Hematopoietic multipotent progenitor cell treated with erythropoietin and hydrocortisone succinate and interleukin-3 and kit ligand, for 8 days (in vitro differentiated cells): ENCODE measurements at regions not wholly inside any gene's neighbourhood (a gene's known extent, or its start where the extent isn't known, plus 50 kb on each side); places are given as distances from the start of the nearest gene placed in this dataset.

Source experiments
- DNase-seq: peaks from one replicate; pipeline ENCODE4 v3.0.0-alpha.2; 2015

DNA sequence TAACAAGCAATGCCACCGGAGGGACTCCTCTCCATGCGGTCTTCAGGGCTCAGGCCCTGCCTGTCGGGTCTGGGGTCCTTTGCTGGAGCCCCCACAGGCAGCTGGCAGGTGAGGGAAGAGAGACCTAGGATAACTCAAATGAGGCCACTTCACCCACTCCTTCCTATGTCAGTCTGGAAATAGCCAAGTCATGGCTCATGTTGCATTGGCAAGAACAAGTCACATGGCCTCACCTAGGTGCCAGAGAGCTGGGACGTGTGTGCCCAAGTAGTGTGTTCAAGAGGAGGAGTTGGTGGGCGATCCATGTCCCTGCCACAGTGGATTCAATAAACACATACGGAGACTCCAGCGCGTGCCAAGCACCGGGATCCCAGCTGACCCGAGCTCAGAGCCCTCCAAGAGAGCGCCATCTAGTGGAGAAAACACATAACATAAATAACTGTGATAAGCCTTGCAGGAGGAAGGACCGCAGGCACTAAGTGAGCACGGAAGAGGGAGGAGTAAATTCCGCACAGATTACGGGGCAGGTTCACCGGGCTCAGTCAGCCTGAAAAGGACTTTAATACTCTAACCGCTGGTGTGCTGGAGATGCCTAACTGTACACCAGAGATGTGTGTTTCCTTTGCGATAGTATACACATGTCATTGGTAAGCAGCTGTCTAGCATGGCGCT is 580.8 kb downstream of the CCDC171 start:
- DNase-seq: peak; percentile 76

DNA sequence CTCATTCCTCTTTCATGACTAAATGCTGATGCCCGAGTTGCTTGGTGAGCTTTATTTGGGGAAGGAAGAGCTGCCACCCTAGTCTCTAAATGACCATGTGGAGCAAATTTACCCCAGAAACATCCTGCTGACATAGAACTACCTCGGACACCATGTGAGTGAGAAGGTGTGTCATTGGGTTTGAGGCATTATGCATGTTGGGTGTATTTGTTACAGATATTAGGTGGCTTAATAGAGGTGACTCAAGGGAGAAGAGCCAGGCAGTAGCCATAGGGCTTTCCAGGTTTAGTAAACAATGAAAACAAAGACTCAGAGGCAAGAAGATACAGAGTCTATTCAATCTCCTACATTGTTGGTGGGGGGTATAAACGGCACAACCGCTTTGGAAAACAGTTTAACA is 581.5 kb downstream of the CCDC171 start:
- no peak for DNase-seq

DNA sequence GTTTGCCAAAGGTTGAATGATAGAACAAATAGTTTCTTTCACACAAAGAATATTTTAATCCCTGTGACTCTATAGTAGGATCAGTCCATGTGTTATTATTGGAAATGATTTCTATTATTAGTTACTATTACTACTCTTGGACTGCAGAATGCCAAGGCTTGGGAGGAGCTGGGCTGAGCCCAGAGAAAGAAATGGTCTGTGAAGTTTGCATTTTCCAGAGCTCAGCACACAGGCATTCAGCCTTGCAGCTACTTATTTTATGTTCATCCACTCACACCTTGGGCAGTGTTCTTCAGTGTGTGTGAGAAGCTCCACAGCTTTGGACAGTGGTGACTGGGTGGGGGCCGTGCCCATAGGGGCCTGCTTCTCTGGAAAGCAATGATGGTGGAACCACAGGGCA is 583.1 kb downstream of the CCDC171 start:
- DNase-seq: no peak

DNA sequence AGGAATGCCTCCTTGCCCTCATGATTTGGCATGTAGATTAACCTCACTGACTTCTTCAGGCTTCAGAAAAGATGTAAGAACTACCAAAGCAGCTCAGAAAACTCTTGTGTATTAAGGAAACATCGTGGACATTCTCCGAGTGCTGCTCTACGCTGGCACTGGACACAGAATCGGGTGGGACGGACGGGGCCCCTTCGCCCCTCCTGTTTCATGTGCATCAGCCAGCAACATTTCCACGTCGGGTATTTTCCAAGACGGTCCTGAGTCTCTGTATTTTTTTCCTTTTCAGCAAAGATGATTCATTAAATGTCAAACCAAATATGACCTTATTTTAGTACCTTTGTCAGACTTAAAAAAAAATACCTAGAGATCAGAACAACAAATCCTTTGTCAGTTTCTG is 583.6 kb downstream of the CCDC171 start:
- DNase-seq: no peak

DNA sequence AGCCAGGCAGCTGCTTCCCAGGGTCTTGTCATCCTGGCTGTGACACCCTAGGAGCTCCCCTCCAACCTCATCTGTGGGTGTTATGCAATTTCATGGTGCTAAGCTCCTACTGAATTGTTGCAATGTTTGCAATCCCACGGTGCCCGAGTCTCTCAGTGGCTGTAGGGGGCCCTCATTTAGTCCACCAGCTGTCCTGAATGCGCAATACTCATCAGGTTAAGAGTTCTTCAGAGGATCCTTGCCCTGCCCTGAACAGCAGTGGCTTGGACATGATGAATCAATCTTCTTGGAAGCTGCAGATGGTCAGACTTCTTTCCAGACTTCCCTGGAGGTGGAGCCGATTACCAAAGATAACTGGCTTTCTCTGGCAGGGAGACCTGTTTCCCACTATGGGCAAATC is 584.1 kb downstream of the CCDC171 start:
- DNase-seq: no peak

DNA sequence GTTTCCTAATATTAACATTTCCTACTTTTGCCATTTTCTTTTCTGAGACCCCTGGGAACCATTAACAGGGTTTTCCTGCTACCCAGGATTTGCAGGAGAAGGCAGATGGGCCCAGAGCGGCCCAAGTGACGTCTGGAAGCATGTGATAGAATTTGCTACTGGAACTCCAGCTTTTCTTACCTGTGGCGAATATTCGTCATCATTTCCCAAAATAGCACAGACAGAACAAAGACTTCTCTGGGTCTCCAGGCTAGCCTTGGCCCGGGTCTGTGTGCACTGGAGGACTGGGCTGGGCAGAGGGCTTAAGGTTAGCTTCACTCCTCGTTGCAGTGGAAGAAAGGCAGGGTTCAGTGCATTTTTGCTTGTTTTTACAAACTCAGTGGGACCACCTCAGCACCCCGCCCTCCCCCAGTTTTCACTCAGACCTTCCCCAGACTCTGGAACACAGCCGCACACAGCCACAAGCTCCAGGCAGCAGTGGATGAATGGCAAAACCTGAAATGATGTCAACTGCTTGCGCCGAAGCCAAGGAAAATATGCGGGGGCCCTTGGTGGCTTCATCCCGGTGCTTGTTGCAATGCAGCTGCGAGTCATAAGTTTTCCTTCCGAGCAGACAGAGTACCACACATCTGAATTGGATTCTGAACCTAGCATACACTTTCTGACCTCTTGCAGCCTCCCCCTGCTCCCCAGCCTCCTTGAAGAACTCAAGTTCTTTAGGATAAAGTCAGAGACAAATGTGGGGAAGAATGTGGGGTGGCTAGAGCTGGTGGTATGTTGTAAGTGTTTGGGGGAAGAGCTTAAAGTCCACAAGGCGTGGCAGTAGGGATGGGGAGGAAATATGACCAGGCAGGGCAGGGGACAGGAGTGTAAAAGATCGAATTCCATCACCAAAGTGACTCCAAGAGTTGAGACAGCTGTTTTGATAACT is 586.0 kb downstream of the CCDC171 start:
- no peak for DNase-seq

DNA sequence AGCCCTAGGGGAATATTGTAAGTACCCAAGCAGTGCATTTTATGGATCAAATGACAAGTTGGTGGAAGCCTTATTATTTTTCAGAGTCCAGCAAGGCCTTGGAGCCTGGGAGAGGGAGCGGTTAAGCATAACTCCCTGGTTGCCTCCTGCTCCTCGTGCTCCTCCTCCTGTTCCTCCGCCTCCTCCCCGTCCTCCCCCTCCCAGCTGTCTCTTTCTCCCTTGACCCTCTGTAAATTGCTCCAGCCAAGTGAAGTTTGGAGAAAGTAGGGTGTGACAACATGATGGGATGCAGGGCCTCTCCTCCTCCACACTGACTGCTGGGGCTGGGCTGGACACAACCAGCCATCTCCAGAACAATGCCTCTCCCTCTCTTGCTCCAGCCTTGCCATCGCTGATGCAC is 586.9 kb downstream of the CCDC171 start:
- DNase-seq: no peak

DNA sequence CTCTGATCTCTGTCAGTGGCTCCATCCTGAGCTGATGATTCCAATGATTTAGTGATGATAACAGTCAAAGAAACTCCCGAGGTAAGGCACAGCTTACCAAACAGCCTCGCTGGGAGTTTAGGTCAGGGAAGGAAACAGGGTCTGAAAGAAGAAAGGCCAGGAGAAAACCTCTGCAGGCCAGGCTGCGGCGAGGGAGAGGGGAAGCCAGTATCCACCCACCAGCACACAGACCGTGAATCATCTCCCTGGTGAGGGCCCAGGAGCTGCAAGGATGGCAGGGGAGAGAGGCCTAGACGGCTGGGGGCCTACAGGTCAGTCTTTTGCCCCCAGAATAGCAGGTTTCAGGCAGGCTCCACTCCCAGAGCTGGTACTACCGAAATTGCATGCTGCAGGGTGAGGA is 590.5 kb downstream of the CCDC171 start:
- DNase-seq: no peak

DNA sequence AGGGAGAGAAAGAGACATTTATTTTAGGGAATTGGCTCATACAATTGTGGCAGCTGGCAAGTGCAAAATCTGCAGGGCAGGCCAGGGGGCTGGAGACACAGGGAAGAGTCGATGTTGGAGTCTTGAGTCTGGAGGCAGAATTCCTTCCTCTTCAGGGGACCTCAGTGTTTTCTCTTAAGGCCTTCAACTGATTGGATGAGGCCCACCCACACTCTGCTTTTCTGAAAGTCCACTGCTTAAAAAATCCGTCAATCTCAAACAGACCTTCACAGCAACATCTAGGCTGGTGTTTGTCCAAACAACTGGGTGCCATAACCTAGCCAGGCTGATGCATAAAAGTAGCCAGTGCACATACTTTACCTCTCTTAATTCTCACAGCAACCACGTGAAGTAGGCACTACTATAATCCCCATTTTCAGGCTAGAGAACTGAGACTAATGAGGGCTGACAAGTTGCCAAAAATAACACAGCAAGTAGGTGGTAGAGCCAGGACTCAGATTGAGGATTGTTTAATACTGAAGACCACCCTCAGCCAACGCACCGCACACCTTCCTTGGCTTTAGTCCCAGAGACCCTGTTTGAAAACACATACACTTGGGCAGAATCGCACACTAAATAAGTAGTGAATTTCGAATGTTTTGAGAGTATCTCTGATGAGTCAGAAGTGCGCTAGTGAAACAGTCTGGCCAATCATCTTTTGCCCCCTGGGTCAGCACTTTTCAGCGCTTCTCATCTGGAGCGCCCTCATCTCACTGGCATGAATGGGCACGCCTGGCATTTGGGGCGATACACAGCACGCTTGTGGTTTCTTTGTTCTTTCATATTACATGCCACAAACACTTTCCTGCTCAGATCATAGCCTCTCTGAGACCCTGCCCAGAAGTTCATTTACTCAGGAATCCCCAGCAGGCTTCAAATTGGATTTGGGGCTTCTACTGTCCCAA is 591.4 kb downstream of the CCDC171 start:
- no peak for DNase-seq

DNA sequence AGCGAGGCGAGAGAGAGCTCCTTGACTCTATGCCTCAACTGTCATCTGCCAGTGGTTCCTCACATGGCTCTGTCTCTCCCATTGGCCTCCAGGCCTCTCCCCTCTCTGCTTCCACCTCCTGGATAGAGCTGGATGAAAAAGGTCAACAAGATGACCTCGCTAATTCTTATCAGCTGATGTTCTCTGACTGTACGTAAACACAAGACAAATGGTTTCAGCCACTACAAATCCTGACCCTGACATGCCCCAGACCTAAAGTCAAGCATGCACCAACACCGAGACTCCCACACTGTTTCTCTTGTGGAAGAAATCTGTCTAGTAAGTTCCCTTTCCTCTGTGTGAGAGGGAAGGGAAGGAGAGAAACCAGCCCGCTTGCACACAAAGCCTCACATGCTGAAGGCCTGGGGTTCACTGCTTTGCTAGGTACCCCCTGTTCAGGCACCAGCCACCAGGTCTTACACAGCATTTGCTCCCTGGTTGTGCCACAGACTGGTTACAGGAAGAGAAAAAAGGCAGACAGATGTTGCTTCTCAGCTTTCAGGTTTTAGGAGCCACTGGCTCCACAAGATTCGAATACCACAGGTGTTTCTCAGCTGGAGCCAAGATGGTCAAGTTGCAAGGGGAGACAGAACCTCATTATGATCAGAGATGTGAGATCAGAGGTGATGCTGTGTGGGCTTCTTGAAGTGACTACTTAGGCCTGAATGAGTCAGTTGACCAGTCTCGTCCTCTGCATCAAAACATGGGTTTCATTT is 592.5 kb downstream of the CCDC171 start:
- DNase-seq: no peak

DNA sequence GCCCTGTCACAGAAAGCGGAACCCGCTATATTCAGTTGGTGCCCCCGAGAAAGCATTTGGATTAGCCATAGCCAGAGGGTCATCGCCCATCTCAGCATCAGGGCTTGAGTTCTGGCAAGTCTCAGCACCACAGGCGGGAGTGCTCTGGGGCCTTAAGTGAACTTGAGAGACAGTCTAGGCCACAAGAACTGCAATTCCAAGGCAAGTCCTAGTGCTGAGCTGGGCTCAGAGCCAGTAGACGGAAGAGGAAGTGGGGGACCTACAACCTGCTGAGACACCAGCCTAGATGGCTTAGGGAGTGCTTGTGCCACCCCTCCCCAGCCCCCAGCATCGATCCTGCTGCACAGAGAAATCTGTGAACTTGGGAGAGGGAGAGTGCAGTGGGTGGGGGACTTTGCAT is 594.9 kb downstream of the CCDC171 start:
- no peak for DNase-seq

DNA sequence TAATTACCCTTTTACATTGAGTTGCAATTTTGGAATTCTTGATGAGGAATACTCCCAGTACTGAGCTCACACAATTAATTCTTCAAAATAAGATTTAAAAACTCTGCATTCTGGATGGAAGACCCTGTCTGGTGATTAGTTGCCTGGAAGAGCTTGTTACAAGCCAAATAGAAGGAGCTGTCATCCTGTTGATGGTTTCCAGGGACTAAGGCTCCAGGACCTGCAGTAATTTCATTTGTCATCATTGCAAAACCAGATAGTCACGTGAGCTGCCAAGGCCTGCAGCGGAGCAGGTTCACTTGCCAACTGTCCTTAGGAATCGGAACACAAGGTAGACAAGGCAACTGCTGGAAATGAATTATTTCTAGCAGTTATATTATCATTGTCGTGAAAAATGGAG is 597.7 kb downstream of the CCDC171 start:
- no peak for DNase-seq

DNA sequence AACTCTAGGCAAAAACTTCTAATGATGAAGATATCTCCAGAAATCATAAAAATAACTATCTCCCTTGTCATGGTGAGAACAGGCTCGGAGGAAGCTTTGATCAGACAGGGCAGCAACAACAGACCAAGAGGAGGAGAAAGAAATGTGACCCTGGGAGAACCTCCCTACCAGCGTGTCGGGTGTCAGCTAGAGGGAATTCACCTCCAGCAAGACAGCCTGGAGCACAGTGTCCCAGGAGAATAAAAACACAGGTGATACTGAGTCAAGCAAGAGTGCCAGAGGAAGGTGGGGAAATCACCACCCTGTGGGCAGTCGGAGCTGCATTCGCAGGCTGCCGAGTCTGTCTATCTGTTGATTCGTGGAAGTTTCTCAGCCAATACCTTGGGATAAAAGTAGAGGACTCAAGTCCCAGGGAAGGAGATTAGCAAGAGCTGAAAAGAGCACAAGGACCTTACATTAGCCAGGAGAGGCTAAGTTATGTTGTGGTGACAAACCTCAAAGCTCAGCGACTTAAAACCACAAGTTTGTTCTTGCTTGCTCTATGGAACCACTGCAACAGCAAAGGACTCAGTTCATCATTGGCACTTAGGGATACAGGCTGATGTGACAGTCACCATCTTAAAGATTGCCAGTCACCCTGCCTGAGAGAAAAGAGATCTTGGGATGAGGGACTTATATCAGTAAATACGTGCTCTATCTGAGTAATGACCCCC is 598.3 kb downstream of the CCDC171 start:
- no peak for DNase-seq

DNA sequence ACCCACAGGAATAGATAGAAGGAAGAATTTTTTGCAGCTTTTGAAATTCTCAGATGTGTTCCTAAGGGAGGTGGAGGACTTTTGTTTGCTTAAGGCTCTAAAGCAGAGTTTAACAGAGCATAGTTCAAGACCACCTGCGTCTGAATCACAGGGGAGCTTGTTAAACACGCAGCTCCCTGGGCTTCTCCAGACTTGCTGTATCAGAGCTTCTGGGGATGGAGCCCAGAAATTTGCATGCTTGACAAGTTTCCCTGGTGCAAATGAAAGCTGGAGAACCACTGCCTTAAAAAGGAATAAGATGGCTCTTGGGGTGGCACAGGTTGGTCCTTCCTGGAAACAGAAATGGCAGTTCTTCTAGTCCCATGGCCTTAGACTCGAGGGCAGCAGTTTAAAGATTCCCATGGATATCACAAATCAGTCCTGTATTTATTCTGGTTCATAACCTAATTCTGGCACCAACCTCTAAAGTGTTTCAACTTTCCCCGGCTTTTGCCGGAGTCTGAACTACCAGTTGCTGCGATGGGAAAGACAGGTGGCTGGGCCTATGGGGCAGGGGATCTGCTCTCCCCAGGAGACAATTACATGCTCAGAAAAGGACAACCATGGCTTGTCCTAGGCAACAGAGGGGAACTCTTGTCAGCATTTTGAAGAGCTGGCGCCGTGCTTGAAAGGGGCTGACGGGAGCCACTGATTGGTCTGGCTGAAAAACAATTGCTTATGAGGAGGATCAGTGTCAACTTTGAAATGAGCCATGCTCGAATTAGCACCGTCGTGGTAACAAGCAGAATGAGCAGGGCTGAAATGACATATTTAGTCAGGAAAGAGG is 599.6 kb downstream of the CCDC171 start:
- DNase-seq: no peak

DNA sequence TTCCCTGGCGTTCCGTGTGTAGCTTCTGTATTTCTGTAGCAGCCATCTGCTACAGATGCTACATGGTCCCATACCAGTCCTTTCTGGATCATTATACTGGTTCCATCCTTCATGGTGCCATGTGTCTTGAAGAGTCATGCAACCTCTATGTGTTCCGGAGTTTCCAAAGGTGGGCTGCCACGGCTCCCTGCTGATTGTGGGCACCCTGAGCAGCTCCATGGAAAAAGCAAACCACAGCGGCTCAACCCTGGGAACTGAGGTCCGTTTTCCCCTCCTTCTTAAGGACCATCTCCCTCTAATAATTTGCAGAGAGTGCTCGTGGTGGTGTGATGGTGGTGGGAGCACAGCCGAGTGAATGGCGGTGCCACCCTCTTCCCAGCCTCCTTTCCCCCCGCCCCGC is 600.4 kb downstream of the CCDC171 start:
- no peak for DNase-seq

DNA sequence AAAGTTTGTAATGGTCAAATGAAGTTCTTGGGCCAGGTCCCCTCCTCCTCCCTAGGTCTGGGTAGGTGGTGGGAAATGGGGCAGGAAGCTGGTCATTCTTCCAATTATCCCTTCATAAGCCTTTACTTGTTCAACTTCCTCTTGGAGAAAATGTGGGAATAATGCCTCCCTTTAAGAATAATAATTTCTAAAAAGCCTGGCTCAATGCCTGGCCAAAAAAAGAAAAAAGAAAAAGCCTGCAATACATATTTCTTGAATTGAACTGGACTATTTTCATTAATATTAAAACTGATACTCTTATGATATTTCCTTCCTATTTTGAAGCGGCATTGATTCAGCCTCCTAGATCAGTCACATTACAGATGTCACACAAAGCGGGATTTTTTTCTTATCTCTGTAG is 600.9 kb downstream of the CCDC171 start:
- no peak for DNase-seq

DNA sequence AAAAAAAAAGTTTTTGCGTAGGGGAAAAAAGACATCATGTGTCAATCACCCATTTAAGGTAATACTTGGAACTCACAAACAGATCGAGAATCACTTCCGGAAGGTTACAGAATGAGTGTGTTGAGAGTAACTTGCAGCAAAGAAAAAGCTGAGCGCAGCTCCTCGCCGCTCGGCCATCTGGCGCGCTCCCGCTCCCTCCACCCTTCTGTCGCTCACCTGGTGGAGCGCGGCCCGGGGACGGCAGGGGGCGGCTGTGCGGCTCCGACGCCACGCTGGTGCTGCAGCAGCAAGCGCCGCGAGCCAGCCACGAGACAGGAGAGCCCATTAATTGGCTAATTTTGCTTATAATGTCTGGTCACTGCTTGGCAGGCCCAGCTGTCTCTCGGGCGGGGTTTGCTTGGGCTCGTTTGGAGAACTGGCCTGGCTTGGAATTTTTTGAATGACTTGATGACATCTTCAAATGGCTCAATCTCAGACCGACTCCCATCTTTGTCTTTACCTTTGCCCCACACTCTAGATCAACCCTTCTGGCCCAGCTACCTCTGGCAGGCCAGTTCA is 601.8 kb downstream of the CCDC171 start:
- no peak for DNase-seq

DNA sequence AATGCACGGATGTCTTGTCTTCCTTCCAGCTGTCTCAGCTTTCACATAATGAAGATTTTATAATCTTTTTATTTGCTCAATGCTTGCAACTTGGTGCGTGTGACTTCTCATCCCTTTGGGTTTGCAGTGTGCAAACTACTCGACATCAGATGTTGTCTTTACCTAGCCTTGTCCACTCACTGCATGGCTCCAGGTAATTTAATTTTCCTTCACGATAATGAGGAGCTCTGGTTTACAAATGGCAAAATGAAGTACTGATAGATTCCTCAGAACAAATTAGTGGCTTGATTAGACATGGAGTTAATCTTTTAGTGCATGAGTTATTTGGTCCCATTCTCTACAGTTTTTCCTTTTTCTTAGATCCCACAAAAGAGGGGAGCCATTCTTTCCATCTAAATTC is 603.0 kb downstream of the CCDC171 start:
- no peak for DNase-seq

DNA sequence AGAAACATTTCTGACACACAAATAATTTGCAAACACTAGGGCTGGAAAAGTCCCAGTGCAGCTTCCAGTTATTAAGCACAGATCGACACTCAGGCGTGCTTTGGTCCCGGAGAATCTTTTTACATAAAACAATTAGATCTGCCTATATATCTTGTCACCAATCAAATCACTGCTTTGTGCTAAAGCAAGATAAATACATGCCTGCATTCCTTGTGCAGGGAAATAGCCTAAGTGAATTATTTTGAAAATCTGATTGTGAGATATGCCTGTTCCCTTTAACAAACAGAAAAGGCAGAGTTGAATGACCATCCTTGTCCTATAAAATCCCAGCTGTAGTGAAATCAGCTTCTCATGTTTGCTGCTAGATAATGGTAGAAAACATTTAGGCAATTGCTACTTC is 604.4 kb downstream of the CCDC171 start:
- DNase-seq: no peak

DNA sequence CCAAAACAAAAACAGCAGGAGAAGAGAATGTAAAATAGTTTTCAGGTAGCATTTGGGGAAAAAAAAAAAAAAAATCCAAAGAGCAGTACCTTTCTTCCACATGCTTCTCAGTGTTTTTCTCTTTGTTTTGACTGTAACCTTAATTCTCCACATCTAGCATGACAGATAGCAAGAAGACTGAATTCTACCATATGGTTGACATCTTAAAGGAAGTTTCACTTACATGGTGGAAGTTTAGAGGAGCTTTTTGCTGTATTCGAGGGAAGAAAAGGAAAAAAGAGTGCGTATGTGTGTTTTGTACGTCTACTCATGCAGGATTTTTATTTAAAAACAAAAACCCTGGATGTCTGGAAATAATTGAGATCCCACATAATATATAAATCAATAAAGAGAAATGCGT is 604.8 kb downstream of the CCDC171 start:
- DNase-seq: no peak

DNA sequence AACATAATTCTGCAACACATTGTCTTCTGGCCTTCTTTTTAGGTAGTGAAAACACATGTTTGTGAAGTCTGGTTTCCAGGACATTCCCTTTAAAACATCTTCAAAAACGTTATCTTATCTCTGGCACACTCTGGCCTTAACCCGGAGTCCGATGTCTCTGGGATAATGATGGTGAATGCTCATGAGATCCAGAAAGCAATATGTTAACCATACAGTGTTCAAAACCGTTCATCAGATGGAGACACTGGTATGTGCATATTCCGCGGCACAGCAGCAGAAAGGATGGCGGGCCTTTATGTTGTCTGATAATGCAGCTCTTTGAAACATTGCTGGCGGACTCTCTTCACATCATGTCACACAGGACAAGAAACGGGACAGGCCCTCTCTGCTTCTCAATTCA is 605.2 kb downstream of the CCDC171 start:
- DNase-seq: no peak
